Activated CD4-positive, alpha-beta T cell treated with anti-CD3 and anti-CD28 coated beads for 36 hours (primary cell): ENCODE measurements at regions not wholly inside any gene's neighbourhood (a gene's known extent, or its start where the extent isn't known, plus 50 kb on each side); places are given as distances from the start of the nearest gene placed in this dataset.
"Not testable (repeated sequence)": the region's sequence is repeated elsewhere in the genome, so short reads cannot be mapped to it uniquely, and the experiment has no call there.

Source experiments
- ATAC-seq: fragments of 200-7000 bp; cut with Tn5 transposase; one replicate; pipeline ENCODE4 v1.10.0; 2021; ENCODE audit warnings: mild to moderate bottlenecking, moderate library complexity
- CTCF ChIA-PET: fragments of 350-600 bp; sonication (Branson Sonifier 250); formaldehyde crosslinking; loops from one replicate; lab custom pipeline; 2021; ENCODE audit warnings: antibody characterized with exemption; lab: Charles Lee
- POLR2A ChIA-PET: fragments of 350-600 bp; sonication (Branson Sonifier 250); formaldehyde crosslinking; loops from one replicate; lab custom pipeline; 2021; ENCODE audit warnings: antibody characterized with exemption, inconsistent platforms; lab: Charles Lee
- DNase-seq: peaks from one replicate; pipeline ENCODE4 v3.0.0-alpha.2; 2020
- H3K27ac Mint-ChIP-seq: one replicate; pipeline ENCODE4 v1.8.0; 2021; ENCODE audit warnings: mixed read lengths
- H3K27me3 Mint-ChIP-seq: one replicate; pipeline ENCODE4 v1.8.0; 2021; ENCODE audit warnings: mixed read lengths
- H3K36me3 Mint-ChIP-seq: one replicate; pipeline ENCODE4 v1.8.0; 2021; ENCODE audit warnings: low read depth, mixed read lengths
- H3K4me1 Mint-ChIP-seq: one replicate; pipeline ENCODE4 v1.8.0; 2021; ENCODE audit warnings: mixed read lengths
- H3K4me3 Mint-ChIP-seq: one replicate; pipeline ENCODE4 v1.8.0; 2021; ENCODE audit warnings: mild to moderate bottlenecking, moderate library complexity, mixed read lengths
- H3K9me3 Mint-ChIP-seq: one replicate; pipeline ENCODE4 v1.8.0; 2021; ENCODE audit warnings: low read depth, mixed read lengths
- intact Hi-C, 2 experiments: fragments of 100-400 bp; cut with DNase I in 1 of 2; cut with micrococcal nuclease in 1 of 2; formaldehyde crosslinking; loops; one replicate each; pipeline versions ENCODE4 v1.14.2 to v1.15.1; 2022 to 2024; cut with DNase I, micrococcal nuclease

DNA sequence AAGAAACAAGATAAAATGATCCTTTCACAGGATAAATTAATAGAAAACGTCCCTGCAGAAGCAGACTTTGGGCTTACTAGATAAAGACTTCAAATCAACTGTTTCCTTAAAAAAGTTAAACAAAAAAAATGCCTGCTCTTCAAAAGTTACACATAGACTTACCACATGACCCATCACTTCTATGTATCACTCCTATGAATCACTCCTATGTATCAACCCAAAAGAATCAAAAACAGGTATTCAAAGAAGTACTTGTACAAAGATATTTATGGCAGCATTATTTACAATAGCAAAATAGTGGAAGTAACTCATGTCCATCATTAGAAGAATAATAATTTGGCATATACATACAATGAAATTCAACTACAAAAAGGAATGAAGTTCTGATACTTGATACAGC lies 56.3 kb upstream of the PRDM9 start:
- no peak for DNase-seq
- no peaks in the 10 kb centered on the region for H3K4me1 Mint-ChIP-seq
- H3K4me3 Mint-ChIP-seq = no peak overlapping the region
- intact Hi-C loops = no loop called here
- no peaks in the 10 kb centered on the region for H3K27me3 Mint-ChIP-seq
- H3K9me3 Mint-ChIP-seq = peaks cover 7% of the 10 kb centered on the region
- no peaks in the 10 kb centered on the region for H3K36me3 Mint-ChIP-seq
- CTCF ChIA-PET = no interaction called here
- H3K27ac Mint-ChIP-seq = no peak overlapping the region
- ATAC-seq = no peak
- POLR2A ChIA-PET = no interaction called here

DNA sequence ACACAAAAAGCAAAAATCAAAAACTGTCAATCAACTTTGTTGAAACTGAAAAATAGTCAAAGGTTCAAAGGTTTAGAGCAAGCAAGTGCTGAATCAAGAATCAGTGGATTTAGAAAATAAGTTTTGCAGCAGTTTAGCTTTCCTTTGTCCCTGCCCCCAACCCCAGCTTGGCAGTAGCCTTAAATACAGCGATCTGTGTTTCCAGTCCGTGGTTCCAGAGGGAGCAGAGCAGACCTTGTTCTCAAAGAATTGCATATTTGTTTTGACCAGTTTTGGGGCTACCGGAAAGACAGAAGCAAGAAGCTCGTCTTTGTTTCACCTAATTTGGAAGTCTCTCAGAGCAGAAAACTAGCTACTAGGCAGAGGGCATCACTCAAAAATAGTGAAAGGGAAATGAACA lies 57.2 kb upstream of the PRDM9 start:
- intact Hi-C loops = no loop called here
- no peaks in the 10 kb centered on the region for H3K36me3 Mint-ChIP-seq
- DNase-seq (no peak), ATAC-seq (no peak)
- POLR2A ChIA-PET = no interaction called here
- H3K4me3 Mint-ChIP-seq = no peak overlapping the region
- no peaks in the 10 kb centered on the region for H3K4me1 Mint-ChIP-seq
- H3K27me3 Mint-ChIP-seq = no peaks in the 10 kb centered on the region
- CTCF ChIA-PET = interaction anchor here (1.0 kb wide), 1 partner anchor 13 kb away, joined by 3 read pairs; no protein-coding TSS in a partner anchor
- no peak overlapping the region for H3K27ac Mint-ChIP-seq
- peaks cover 5% of the 10 kb centered on the region for H3K9me3 Mint-ChIP-seq

DNA sequence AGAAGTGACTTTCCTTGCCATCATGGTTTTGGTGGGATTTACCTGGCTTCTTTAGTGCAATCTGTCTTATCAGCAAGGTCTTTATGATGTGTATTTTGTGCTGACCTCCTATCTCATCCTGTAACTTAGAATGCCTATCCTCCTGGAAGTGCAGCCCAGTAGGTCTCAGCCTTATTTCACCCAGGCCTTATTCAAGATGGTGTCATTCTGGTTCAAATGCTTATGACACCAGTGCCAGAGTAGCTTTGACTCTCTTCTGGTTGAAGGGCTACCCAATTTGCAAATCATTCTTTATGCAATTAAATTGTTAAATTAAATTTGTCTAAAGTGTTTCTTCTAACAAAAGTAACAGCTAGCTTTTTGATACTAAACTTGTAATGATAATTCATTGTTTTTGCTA lies 58.8 kb upstream of the PRDM9 start:
- CTCF ChIA-PET = interaction anchor here (0.7 kb wide), 1 partner anchor 63 kb away, joined by 3 read pairs; no protein-coding TSS in a partner anchor

DNA sequence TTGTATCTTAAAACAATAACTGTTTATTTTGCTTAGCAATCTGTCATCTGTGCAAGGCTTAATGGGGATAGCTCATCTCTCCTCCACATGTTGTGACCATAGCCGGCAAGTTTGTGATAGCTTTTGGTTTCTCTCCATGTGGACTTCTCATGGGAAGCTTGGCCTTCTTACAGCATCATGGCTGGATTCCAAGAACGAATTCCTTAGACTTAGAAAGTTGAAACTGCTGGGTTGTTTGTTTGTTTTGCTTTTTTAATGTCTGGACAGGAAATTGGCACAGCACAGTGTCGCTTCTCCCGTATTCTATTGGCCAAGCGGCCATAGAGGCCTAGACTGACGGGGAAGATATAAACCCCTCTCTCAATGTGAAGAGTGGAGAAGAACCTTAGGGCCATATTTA lies 61.0 kb upstream of the PRDM9 start:
- no peaks in the 10 kb centered on the region for H3K4me1 Mint-ChIP-seq
- H3K27me3 Mint-ChIP-seq = no peaks in the 10 kb centered on the region
- H3K27ac Mint-ChIP-seq = no peak overlapping the region
- intact Hi-C loops = no loop called here
- DNase-seq (no peak), ATAC-seq (no peak)
- ChIA-PET POLR2A (no interaction called here), CTCF (interaction anchor here (0.7 kb wide), 1 partner anchor 151 kb away, joined by 3 read pairs; no protein-coding TSS in a partner anchor)
- no peaks in the 10 kb centered on the region for H3K36me3 Mint-ChIP-seq
- H3K9me3 Mint-ChIP-seq = peaks cover 8% of the 10 kb centered on the region
- H3K4me3 Mint-ChIP-seq = no peak overlapping the region

More for the DNA sequence above, 58.8 kb upstream of the PRDM9 start:
- Mint-ChIP-seq H3K36me3 (no peaks in the 10 kb centered on the region), H3K4me1 (no peaks in the 10 kb centered on the region), H3K27me3 (no peaks in the 10 kb centered on the region), H3K27ac (no peak overlapping the region), H3K4me3 (no peak overlapping the region), H3K9me3 (peaks cover 11% of the 10 kb centered on the region)
- intact Hi-C loops = no loop called here
- POLR2A ChIA-PET = no interaction called here
- ATAC-seq = no peak
- DNase-seq = no peak

GRCh38 chr5:23445573-23445972 lies 61.8 kb upstream of the PRDM9 start:
- ChIA-PET CTCF (no interaction called here), POLR2A (no interaction called here)
- DNase-seq (no peak), ATAC-seq (no peak)
- H3K9me3 Mint-ChIP-seq = peaks cover 14% of the 10 kb centered on the region
- intact Hi-C loops = no loop called here
- no peak overlapping the region for H3K27ac Mint-ChIP-seq
- no peak overlapping the region for H3K4me3 Mint-ChIP-seq
- no peaks in the 10 kb centered on the region for H3K4me1 Mint-ChIP-seq
- no peaks in the 10 kb centered on the region for H3K27me3 Mint-ChIP-seq
- H3K36me3 Mint-ChIP-seq = no peaks in the 10 kb centered on the region

GRCh38 chr5:23440703-23441102 lies 66.7 kb upstream of the PRDM9 start:
- H3K36me3 Mint-ChIP-seq = no peaks in the 10 kb centered on the region
- no peaks in the 10 kb centered on the region for H3K27me3 Mint-ChIP-seq
- POLR2A ChIA-PET = no interaction called here
- ATAC-seq (no peak), DNase-seq (no peak)
- intact Hi-C loops = no loop called here
- H3K27ac Mint-ChIP-seq = no peak overlapping the region
- H3K9me3 Mint-ChIP-seq = peaks cover 16% of the 10 kb centered on the region
- no peaks in the 10 kb centered on the region for H3K4me1 Mint-ChIP-seq
- H3K4me3 Mint-ChIP-seq = no peak overlapping the region
- CTCF ChIA-PET = no interaction called here

DNA sequence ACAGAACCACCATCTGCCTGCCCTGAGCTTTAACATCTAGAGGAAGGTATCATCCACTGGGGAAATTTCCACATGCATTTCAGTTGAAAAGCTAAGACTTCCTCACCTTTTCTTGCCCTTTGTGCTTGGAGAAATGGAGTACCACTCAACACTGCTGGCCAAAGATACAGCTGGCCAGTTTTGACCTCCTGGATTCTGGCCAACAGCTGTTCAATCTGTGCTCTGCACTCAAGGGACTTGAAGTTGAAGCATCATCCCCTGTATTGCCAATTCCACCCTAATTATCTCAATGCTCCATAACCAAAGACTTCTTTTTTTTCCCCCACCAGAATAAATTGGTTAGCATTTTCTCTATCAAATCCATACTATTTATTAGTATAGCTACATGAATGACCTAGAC lies 70.4 kb upstream of the PRDM9 start:
- intact Hi-C loops = no loop called here
- ATAC-seq (no peak), DNase-seq (no peak)
- peaks cover 13% of the 10 kb centered on the region for H3K9me3 Mint-ChIP-seq
- no peaks in the 10 kb centered on the region for H3K4me1 Mint-ChIP-seq
- CTCF ChIA-PET = interaction anchor here (1.0 kb wide), 1 partner anchor 13 kb away, joined by 3 read pairs; no protein-coding TSS in a partner anchor
- no peaks in the 10 kb centered on the region for H3K27me3 Mint-ChIP-seq
- POLR2A ChIA-PET = no interaction called here
- H3K4me3 Mint-ChIP-seq = no peak overlapping the region
- H3K36me3 Mint-ChIP-seq = no peaks in the 10 kb centered on the region
- H3K27ac Mint-ChIP-seq = no peak overlapping the region

GRCh38 chr5:23433534-23434315 lies 73.7 kb upstream of the PRDM9 start:
- Mint-ChIP-seq H3K4me1 (no peaks in the 10 kb centered on the region), H3K36me3 (no peaks in the 10 kb centered on the region), H3K27me3 (no peaks in the 10 kb centered on the region), H3K27ac (no peak overlapping the region), H3K9me3 (peaks cover 8% of the 10 kb centered on the region), H3K4me3 (no peak overlapping the region)
- DNase-seq (no peak), ATAC-seq (no peak)
- ChIA-PET CTCF (no interaction called here), POLR2A (no interaction called here)
- intact Hi-C loops = no loop called here

DNA sequence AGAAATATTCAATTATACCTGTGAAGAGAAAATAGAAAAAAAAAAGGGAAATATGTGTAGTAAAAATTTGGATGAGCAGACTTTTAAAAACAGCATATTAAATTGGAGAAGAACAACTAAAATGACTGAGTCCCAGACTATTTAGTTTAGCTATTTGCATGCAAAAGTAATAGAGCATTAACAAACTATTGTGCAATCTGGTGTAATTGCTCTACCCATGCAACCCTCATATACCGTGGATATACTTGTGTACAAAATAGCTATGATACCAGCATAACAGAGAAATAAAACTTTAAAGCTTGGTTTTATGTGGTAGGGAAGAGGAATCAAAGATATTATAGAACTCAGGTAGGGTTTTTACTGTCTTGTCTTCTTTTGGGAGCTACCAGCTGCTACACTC lies 78.7 kb upstream of the PRDM9 start:
- CTCF ChIA-PET = no interaction called here
- H3K4me3 Mint-ChIP-seq = no peak overlapping the region
- no peak overlapping the region for H3K27ac Mint-ChIP-seq
- no peaks in the 10 kb centered on the region for H3K27me3 Mint-ChIP-seq
- intact Hi-C loops = no loop called here
- H3K4me1 Mint-ChIP-seq = no peaks in the 10 kb centered on the region
- H3K36me3 Mint-ChIP-seq = no peaks in the 10 kb centered on the region
- DNase-seq (no peak), ATAC-seq (no peak)
- peaks cover 2% of the 10 kb centered on the region for H3K9me3 Mint-ChIP-seq
- POLR2A ChIA-PET = no interaction called here

DNA sequence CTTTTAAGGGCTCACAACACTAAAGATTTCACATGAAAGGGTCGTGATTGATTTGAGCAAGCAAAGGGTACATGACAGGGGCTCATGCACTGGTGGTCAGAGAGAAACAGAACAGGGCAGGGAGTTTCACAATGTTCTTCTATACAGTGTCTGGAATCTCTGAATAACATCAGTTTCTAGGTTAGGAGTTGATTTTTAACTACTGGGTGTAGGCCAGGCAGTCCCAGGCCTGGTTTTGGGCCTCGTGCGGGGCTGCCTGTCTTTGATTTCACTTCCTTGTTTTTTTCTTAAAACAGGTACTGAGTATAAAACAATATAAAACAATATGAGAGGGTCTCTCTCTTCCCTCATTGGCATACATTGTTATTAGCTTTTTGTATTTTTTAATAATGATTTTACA lies 87.2 kb upstream of the PRDM9 start:
- H3K36me3 Mint-ChIP-seq, H3K4me3 Mint-ChIP-seq, H3K4me1 Mint-ChIP-seq, H3K27ac Mint-ChIP-seq, H3K27me3 Mint-ChIP-seq, CTCF ChIA-PET, ATAC-seq, DNase-seq, POLR2A ChIA-PET, intact Hi-C loops: not testable (repeated sequence)
- H3K9me3 Mint-ChIP-seq = peaks cover 14% of the 10 kb centered on the region

- DNase-seq (no peak), ATAC-seq (no peak)
- CTCF ChIA-PET = no interaction called here
- intact Hi-C loops = no loop called here
- H3K27ac Mint-ChIP-seq = no peak overlapping the region
- POLR2A ChIA-PET = no interaction called here
- H3K4me1 Mint-ChIP-seq = no peaks in the 10 kb centered on the region
- H3K4me3 Mint-ChIP-seq = no peak overlapping the region
- peaks cover 14% of the 10 kb centered on the region for H3K9me3 Mint-ChIP-seq
- H3K27me3 Mint-ChIP-seq = no peaks in the 10 kb centered on the region
- H3K36me3 Mint-ChIP-seq = no peaks in the 10 kb centered on the region
Measured at GRCh38 chr5:23419115-23419514, 88.3 kb upstream of the PRDM9 start.

GRCh38 chr5:23412515-23412914 lies 94.9 kb upstream of the PRDM9 start:
- intact Hi-C loops = no loop called here
- H3K36me3 Mint-ChIP-seq = no peaks in the 10 kb centered on the region
- DNase-seq (no peak), ATAC-seq (no peak)
- no peaks in the 10 kb centered on the region for H3K4me1 Mint-ChIP-seq
- peaks cover 12% of the 10 kb centered on the region for H3K9me3 Mint-ChIP-seq
- ChIA-PET CTCF (no interaction called here), POLR2A (no interaction called here)
- no peak overlapping the region for H3K27ac Mint-ChIP-seq
- no peak overlapping the region for H3K4me3 Mint-ChIP-seq
- H3K27me3 Mint-ChIP-seq = no peaks in the 10 kb centered on the region
